Fibroblast of upper back skin (primary cell): ENCODE measurements at regions not wholly inside any gene's neighbourhood (a gene's known extent, or its start where the extent isn't known, plus 50 kb on each side); places are given as distances from the start of the nearest gene placed in this dataset.

Source experiments
- DNase-seq: peaks from one replicate; pipeline ENCODE4 v3.0.0-alpha.2; 2013

- DNase-seq = no peak
Measured at GRCh38 chr1:14106679-14107313, 406.8 kb downstream of the PRDM2 start.

DNA sequence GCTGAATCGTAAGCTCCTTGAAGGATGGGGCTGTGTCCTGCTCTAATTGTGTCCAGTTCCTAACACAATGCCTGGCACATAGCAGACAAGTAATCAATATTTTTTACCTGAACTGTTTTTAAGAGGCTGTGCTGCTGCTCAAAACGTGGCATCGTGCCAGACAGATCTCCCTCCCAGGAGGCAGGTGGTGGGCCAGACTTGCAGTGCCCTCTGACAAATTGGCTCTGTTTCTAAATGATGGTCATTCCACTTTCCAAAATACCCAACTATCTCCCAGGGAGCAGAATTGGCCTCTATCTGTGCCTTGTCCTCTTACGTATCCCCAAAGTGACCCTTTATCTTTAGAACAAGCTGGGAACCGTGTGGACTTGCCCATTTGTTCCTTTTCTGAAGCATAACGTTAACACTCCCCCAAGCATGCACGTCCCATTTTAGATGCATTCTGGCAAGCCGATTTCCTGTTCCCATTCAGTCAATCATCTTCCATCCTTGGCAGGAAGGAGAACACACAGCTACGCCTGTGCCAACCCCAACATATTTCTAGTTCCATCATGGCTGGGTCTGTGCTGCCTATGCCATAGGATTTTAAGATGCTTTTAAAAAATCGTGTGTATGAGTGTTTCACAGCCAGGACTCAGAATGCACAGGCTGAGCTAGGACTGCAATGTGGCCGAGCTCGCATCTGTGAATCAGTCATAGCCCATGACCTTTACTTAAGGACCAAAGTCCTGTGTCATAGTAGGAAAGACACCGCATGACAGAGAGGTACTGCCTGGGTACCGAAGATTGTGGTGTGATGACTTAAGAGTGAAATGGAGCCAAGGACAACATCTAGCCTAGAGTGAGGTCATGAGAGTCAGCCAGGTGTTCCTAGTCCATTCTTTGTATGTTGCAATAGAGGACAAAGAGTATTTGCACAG, 408.6 kb downstream of the PRDM2 start:
- DNase-seq = no peak

GRCh38 chr1:14109276-14109635, 409.3 kb downstream of the PRDM2 start:
- no peak for DNase-seq

DNA sequence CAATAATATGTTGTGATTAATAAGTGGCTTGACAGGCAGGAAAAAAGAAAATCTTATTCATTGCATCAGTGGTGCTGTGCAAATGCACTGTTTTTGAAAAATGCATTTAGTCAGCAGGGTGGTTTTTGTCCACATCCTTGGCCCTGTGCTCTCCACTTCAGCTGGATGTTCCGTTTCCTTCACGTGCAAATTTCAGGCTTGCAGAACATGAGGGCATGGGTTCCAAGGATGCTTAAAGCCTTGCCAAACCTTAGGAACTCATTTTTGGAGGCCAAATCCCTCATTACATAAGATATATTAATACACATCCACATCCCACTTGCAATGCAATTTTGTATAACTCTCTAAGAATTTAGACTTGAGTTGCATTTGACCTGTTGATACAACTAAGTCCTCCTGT, 410.1 kb downstream of the PRDM2 start:
- no peak for DNase-seq

DNA sequence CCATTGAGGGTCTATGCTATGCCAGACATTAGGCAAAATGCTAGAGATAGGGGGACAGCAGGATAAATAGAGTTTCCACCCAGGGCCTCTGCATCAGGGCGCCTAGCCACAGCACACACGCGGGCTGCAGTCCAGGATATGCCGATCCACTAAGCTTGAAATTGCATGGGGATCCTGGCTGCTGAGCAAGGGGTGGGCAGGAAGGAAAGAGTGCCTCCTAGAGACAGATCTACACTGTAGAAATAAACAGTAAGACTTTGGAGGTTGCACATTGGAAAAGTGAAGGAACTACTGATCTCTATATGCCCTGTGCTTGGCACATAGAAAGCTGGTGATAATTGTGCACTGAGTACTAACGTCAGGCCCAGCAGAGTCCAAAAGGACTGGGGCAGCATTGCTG, 411.1 kb downstream of the PRDM2 start:
- DNase-seq = no peak

GRCh38 chr1:14112613-14113012, 412.6 kb downstream of the PRDM2 start:
- DNase-seq = no peak

GRCh38 chr1:14113271-14113670, 413.3 kb downstream of the PRDM2 start:
- no peak for DNase-seq

DNA sequence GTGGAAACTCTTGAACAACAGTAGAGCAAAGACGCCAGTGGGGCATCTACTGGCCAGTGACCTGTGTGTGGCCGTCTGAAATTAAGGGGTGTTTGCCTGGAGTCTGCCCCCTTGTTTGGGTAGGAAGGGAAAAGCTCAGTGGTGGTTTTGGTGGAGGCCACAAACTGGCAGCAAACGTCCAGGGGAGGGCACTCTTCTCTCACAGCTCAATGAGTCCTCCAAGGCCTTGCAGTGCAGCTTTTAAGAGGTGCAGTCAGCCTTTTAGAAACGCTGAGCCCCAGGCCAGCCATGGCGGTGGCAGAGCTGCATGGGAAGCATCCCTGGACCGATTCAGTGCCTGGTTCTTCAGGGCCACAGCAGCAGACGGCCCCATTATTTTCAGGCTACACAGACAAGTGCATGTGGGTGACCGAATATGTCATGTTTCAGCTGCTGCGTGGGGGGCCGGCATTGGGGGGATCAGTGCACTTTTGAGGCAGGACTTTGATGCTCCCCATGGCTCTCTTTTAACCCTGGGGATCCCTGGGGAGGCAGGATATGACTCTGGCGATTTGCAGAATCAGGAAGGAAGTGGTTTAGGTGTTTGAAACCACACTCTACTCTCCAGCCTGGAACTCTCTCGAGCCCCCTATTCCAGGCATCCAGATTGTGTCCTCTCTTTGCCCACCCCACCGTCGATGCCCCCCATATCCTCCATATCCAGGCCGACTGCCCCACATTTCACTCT, 414.0 kb downstream of the PRDM2 start:
- peak; percentile 44 for DNase-seq

GRCh38 chr1:14115976-14116375, 416.0 kb downstream of the PRDM2 start:
- no peak for DNase-seq

GRCh38 chr1:14117700-14118099, 417.7 kb downstream of the PRDM2 start:
- DNase-seq = no peak

GRCh38 chr1:14118691-14119485, 418.9 kb downstream of the PRDM2 start:
- DNase-seq = no peak

DNA sequence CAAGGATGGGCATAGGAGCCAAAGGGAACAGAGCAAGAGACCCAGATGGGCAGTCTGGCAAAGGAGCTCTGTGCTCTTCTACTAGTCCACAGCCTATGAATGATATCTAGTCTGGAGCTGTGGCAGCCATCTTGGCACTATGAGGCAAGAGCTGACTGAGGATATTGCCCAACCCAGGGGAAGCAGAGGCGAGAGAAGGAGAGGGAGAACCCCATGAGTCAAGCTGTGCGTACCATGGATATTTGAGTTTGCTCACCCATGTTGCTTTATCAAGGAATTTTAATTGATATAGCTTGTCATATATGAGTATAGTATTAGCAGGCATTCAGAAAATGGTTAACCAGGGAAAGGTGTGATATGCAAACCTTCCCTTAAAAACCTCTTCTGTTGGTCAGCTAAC, 420.9 kb downstream of the PRDM2 start:
- no peak for DNase-seq

- no peak for DNase-seq
Measured at GRCh38 chr1:14128096-14128495, 428.1 kb downstream of the PRDM2 start.

DNA sequence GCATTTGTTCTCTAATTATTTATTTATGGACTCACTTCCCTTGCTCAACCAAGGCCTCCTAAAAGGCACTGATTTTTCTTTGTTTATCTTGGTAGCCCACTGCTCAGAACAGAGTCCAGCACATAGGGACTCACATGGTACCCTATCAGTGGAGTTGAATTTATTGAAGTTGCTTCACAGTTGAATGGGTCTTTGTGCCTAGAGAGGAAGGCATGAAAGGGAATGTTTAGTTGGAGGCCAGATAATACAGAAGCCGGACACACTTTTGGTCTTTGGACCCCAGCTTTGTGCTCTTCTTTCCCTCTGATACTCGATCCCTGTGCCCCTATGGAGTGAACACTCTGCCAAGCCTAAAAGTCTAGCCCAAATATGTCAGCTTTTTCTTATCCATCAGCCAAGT, 429.0 kb downstream of the PRDM2 start:
- no peak for DNase-seq

- DNase-seq = no peak
Measured at GRCh38 chr1:14135070-14135469, 435.1 kb downstream of the PRDM2 start.

- no peak for DNase-seq
Measured at GRCh38 chr1:14136152-14136763, 436.3 kb downstream of the PRDM2 start.

- no peak for DNase-seq
Measured at GRCh38 chr1:14136881-14137280, 436.9 kb downstream of the PRDM2 start.

DNA sequence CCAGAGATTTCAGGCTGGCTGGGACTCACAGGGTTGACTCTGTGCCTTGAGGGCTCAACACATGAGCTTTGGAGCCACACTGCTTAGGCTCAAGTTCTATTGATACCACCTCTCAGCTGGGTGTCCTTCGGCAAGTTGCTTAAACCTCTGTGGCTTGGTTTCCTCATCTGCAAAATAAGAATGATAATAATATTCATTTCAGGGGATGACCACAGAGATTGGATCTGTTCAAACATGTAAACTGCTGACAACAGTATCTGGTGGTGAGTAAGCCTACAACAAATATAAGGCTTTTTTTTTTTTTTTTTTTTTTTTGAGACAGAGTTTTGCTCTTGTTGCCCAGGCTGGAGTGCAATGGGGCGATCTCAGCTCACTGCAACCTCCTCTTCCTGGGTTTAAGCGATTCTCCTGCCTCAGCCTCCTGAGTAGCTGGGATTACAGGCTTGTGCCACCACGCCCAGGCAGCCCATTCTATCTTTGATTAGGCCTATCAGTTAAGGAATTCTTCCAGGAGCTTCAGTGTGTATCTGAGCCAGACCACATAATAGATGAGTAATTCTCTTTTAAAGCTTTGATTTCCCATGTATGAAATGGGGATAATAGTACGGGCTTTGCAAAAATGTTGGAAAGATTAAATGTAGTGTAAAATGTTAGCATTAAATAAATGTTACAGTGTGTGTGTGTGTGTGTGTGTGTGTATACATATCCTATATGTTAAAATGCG, 437.6 kb downstream of the PRDM2 start:
- DNase-seq = no peak

DNA sequence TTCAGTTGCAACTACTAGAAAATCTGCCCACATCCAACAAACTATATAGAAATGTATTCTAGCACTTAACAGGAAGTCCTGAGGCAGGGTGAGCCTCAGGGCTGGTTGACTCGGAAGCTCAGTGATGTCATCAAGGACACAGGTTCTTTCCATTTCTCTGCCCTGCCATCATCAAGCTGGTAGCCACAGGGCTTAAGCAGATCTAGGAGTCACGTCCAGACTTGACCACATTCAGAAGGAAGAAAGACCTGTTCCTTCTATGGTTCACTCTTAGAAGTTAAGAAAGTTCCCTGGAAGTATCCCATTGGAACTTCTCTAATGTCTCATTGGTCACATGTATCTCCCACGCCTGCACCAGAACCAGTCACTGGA, 438.1 kb downstream of the PRDM2 start:
- no peak for DNase-seq

DNA sequence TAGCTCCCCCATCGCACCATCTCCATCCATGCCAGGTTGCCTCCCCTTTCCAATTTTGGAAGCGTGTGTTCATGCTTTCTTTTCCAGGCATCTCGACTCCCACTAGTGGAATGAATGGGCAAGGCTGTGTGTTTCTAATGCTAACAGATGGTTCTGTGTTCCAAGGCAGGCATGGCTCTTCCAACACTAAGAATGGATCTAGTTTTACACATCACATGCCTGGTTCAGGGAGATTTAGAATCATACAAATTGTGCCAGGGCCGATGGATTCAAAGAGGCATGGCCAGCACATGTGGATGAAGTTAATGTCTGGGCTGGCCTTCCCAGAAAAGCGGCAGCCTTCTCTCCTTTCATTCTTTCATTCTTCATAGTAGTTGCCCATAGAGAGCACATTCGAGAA, 438.7 kb downstream of the PRDM2 start:
- DNase-seq = no peak

DNA sequence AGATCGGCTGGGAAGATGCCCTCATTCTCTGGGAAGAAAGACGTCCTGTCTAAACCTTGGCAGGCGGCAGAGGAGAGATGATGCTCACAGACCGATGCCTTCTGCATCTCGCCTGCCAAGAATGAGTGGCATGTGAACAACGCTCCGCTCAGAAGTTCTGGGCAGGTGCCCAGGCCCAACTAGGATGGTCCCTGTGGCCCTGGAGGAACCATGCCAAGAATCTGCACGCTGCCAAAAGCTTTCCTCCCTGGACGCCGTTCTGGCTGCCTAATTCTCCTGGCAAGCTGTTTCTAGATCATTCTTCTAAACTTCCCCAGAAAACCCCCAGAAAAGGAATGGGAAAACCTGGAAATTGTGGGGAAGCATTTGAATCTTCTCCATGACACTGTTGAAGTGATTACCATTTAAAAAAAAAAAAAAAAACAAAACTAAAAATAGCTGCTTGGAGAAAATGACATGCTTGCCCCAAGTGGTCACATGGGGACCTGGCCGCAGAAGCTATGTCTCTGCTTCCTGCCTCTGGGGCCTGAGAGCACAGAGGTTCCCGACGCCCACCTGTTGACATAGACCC, 440.9 kb downstream of the PRDM2 start:
- DNase-seq = peak; percentile 20

GRCh38 chr1:14141656-14142055, 441.7 kb downstream of the PRDM2 start:
- no peak for DNase-seq
